K562 (cell line): ENCODE measurements at regions not wholly inside any gene's neighbourhood (a gene's known extent, or its start where the extent isn't known, plus 50 kb on each side); places are given as distances from the start of the nearest gene placed in this dataset.

Experiments used
- ATAC-seq: fragments of 200-7000 bp; cut with Tn5 transposase; 3 replicates; pipeline ENCODE4 v1.9.1; 2020; ENCODE audit warnings: moderate library complexity
- BruUV-seq: library from RNA; stranded (reverse); fragments of 400-500 nt; replicated peaks from 2 replicates; lab custom pipeline; 2021; lab: Mats Ljungman, UMichigan
- CTCF ChIA-PET: fragments of 300-600 bp; formaldehyde crosslinking; extraction: SDS; loops from one replicate; lab custom pipeline; 2021; ENCODE audit warnings: low intra/inter-chr PET ratio; lab: Yijun Ruan, JAX
- POLR2A ChIA-PET: fragments of 300-600, 350-650 bp; sonication (Branson Sonifier 250); formaldehyde crosslinking; extraction: SDS; loops from one replicate; lab custom pipeline; 2021; ENCODE audit warnings: antibody characterized with exemption, inconsistent platforms; lab: Yijun Ruan, JAX
- DNase-seq, 4 experiments: peaks; one replicate each; pipeline versions ENCODE4 v3.0.0 to v3.0.0-alpha.2; 2011 to 2018; ENCODE audit warnings: low spot score in 3 of 4, mixed read lengths in 3 of 4; ENCODE audit errors: extremely low read depth in 1 of 4
- FAIRE-seq: peaks from 2 replicates; lab custom pipeline; 2011; peaks lifted over from hg19 to GRCh38; lab: Jason Lieb, UNC
- H2AFZ ChIP-seq: 2 replicates; pipeline ENCODE4 v1.6.0; 2011; ENCODE audit warnings: low read depth, low read length, control low read depth, inconsistent platforms
- H3K27ac ChIP-seq: fragments of 200-600 bp; 3 replicates; pipeline ENCODE4 v1.8.0; 2011; ENCODE audit warnings: low read depth, mild to moderate bottlenecking, control low read depth, inconsistent platforms, low read length, moderate library complexity, mixed read lengths; ENCODE audit errors: extremely low read depth
- H3K27me3 ChIP-seq, 2 experiments: fragments of 300-600 bp in 1 of 2; 2 replicates in 1 of 2; 3 replicates in 1 of 2; pipeline versions ENCODE4 v1.6.0 to v1.8.0; 2011; ENCODE audit warnings: inconsistent platforms in 2 of 2, low read length in 2 of 2, mild to moderate bottlenecking in 1 of 2, mixed read lengths in 1 of 2, moderate library complexity in 1 of 2; ENCODE audit not compliant: control insufficient read depth in 2 of 2, insufficient read depth in 2 of 2
- H3K36me3 ChIP-seq: fragments of 300-600 bp; 3 replicates; pipeline ENCODE4 v1.8.0; 2011; ENCODE audit warnings: mild to moderate bottlenecking, low read length, inconsistent platforms; ENCODE audit not compliant: control insufficient read depth, insufficient read depth
- H3K4me1 ChIP-seq, 2 experiments: fragments of 200-600 bp in 1 of 2; replicated peaks in 1 of 2; 2 replicates in 1 of 2; 3 replicates in 1 of 2; pipeline versions ENCODE4 v1.5.1 to v1.8.0; 2011; ENCODE audit warnings: inconsistent platforms in 2 of 2, low read length in 2 of 2, mild to moderate bottlenecking in 1 of 2, mixed read lengths in 1 of 2, moderate library complexity in 1 of 2; ENCODE audit not compliant: control insufficient read depth in 2 of 2, insufficient read depth in 2 of 2
- H3K4me2 ChIP-seq: 2 replicates; pipeline ENCODE4 v1.6.1; 2011; ENCODE audit warnings: low read length, control low read depth, inconsistent platforms, mixed read lengths; ENCODE audit not compliant: insufficient read depth
- H3K4me3 ChIP-seq: fragments of 200-600 bp; sonication (generic), shearing (Covaris generic); 2 replicates; pipeline ENCODE4 v1.5.1; 2016; ENCODE audit warnings: control low read depth, inconsistent platforms
- H3K79me2 ChIP-seq: fragments of 200-600 bp; 3 replicates; pipeline ENCODE4 v1.8.0; 2011; ENCODE audit warnings: low read length, inconsistent platforms; ENCODE audit not compliant: control insufficient read depth, insufficient read depth
- H3K9ac ChIP-seq, 2 experiments: 2 replicates each; pipeline versions ENCODE4 v1.6.0 to v1.6.1; 2011; ENCODE audit warnings: low read depth in 2 of 2, low read length in 2 of 2, control low read depth in 1 of 2, inconsistent platforms in 1 of 2, mild to moderate bottlenecking in 1 of 2, mixed read lengths in 1 of 2; ENCODE audit not compliant: insufficient read depth in 1 of 2
- H3K9me1 ChIP-seq: one replicate; pipeline ENCODE4 v1.6.0; 2011; ENCODE audit warnings: inconsistent platforms, mild to moderate bottlenecking, low read length, moderate library complexity; ENCODE audit not compliant: control insufficient read depth, insufficient read depth
- H3K9me3 ChIP-seq: replicated peaks from 2 replicates; pipeline ENCODE4 v1.5.1; 2011; ENCODE audit warnings: low read depth, low read length, inconsistent platforms; ENCODE audit not compliant: control insufficient read depth, insufficient read depth
- H4K20me1 ChIP-seq: replicated peaks from 2 replicates; pipeline ENCODE4 v1.6.1; 2011; ENCODE audit warnings: low read length, inconsistent platforms, mixed read lengths; ENCODE audit not compliant: control insufficient read depth, insufficient read depth
- BCLAF1 ChIP-seq, 2 experiments: fragments of 450-650 bp in 1 of 2; IDR thresholded peaks; 2 replicates each; pipeline ENCODE4 v1.6.1; 2011 to 2017; ENCODE audit warnings: low read depth in 2 of 2, antibody characterized with exemption in 1 of 2, borderline replicate concordance in 1 of 2, low read length in 1 of 2, mild to moderate bottlenecking in 1 of 2, mixed read lengths in 1 of 2; ENCODE audit not compliant: control insufficient read depth in 1 of 2
- CEBPG ChIP-seq, 3 experiments: fragments of 200-800 bp in 1 of 3; sonication (Bioruptor generic) in 1 of 3; sonication (generic) in 1 of 3; formaldehyde crosslinking in 1 of 3; IDR thresholded peaks in 2 of 3; conservative IDR thresholded peaks in 1 of 3; 2 replicates each; pipeline versions ENCODE4 v1.6.1 to v1.8.0; 2016 to 2022; ENCODE audit warnings: missing compliant biosample characterization in 2 of 3, missing genetic modification characterization in 2 of 3, mild to moderate bottlenecking in 1 of 3, missing genetic modification reagents in 1 of 3
- COPS2 ChIP-seq: fragments of 450-650 bp; conservative IDR thresholded peaks from 2 replicates; pipeline ENCODE4 v1.6.1; 2016; ENCODE audit warnings: mild to moderate bottlenecking, moderate library complexity
- DACH1 ChIP-seq: fragments of 450-650 bp; IDR thresholded peaks from 2 replicates; pipeline ENCODE4 v1.6.1; 2018; ENCODE audit not compliant: partially characterized antibody
- HNRNPK ChIP-seq: fragments of 200-400 bp; formaldehyde crosslinking; IDR thresholded peaks from one replicate; pipeline ENCODE4 v1.6.1; 2018; ENCODE audit warnings: mild to moderate bottlenecking, low read depth, low read length; ENCODE audit not compliant: poor library complexity, severe bottlenecking
- KDM2B ChIP-seq: fragments of 250-450 bp; sonication (Bioruptor Pico); IDR thresholded peaks from 2 replicates; pipeline ENCODE4 v1.8.0; 2021; ENCODE audit warnings: mild to moderate bottlenecking, moderate library complexity
- PTTG1 ChIP-seq: fragments of 450-650 bp; IDR thresholded peaks from 2 replicates; pipeline ENCODE4 v1.6.1; 2016; ENCODE audit warnings: low read depth, mild to moderate bottlenecking, missing genetic modification characterization, missing compliant biosample characterization
- PYGO2 ChIP-seq: fragments of 450-650 bp; IDR thresholded peaks from 2 replicates; pipeline ENCODE4 v1.6.1; 2016; ENCODE audit warnings: mild to moderate bottlenecking, missing genetic modification characterization, moderate library complexity, missing compliant biosample characterization
- STAT5B ChIP-seq: fragments of 250-450 bp; sonication (Bioruptor Pico); IDR thresholded peaks from 2 replicates; pipeline ENCODE4 v1.8.0; 2021; ENCODE audit warnings: mild to moderate bottlenecking, inconsistent platforms
- TRIM24 ChIP-seq, 2 experiments: fragments of 450-650 bp; IDR thresholded peaks; 2 replicates each; pipeline ENCODE4 v1.6.1; 2016
- TSC22D4 ChIP-seq: fragments of 450-650 bp; IDR thresholded peaks from 2 replicates; pipeline ENCODE4 v1.6.1; 2016; ENCODE audit warnings: missing genetic modification characterization, missing biosample characterization, control low read depth
- ZC3H8 ChIP-seq: fragments of 450-650 bp; IDR thresholded peaks from 2 replicates; pipeline ENCODE4 v1.6.1; 2017
- ZNF143 ChIP-seq: sonication (generic); formaldehyde crosslinking; IDR thresholded peaks from 2 replicates; pipeline ENCODE4 v1.9.0; 2022; ENCODE audit warnings: mild to moderate bottlenecking, missing genetic modification reagents
- ZNF212 ChIP-seq: fragments of 450-650 bp; formaldehyde crosslinking; IDR thresholded peaks from 2 replicates; pipeline ENCODE4 v1.4.0; 2020; ENCODE audit warnings: mild to moderate bottlenecking
- WGBS: fragments of 100-300 bp; shearing (Covaris generic); methylation state at CpG from one replicate; pipeline ENCODE4 v1.1.6; 2016; ENCODE audit warnings: low coverage, mixed read lengths; ENCODE audit not compliant: insufficient coverage; ENCODE audit errors: missing lambda C conversion rate; 5-methylcytosine and 5-hydroxymethylcytosine counted together
- in situ Hi-C: fragments of 300-500 bp; cut with MboI; formaldehyde crosslinking; loops from 4 replicates; pipeline ENCODE4 v1.15.0; 2018; ENCODE audit warnings: inconsistent platforms, mixed read lengths
- intact Hi-C: fragments of 100-400 bp; cut with micrococcal nuclease; formaldehyde crosslinking; loops from 2 replicates; pipeline ENCODE4 v1.14.2; 2022
- TF ChIP-seq, protein P1 (sequence below): fragments of 450-650 bp; IDR thresholded peaks from 2 replicates; pipeline ENCODE4 v1.6.1; 2018; ENCODE audit warnings: mild to moderate bottlenecking, low read depth; ENCODE audit not compliant: partially characterized antibody
- TF ChIP-seq, protein P2 (sequence below): fragments of 450-650 bp; IDR thresholded peaks from 2 replicates; pipeline ENCODE4 v1.6.1; 2016; ENCODE audit warnings: borderline replicate concordance

GRCh38 chr15:26011916-26012315 is 148.8 kb upstream of the ATP10A start (continued):
- no peak for TF ChIP-seq BCLAF1 (IDR thresholded peaks at IDR 0.05; ENCODE audit: borderline replicate concordance in 1 of 2, control insufficient read depth in 1 of 2, low read depth in 2 of 2, low read length in 1 of 2)
- TF ChIP-seq PTTG1 (tag), result no peak
- no peak for TF ChIP-seq COPS2
- no peak for TF ChIP-seq PYGO2 (tag)
- no peak for TF ChIP-seq ZNF143 (CRISPR knock-in tag)

DNA sequence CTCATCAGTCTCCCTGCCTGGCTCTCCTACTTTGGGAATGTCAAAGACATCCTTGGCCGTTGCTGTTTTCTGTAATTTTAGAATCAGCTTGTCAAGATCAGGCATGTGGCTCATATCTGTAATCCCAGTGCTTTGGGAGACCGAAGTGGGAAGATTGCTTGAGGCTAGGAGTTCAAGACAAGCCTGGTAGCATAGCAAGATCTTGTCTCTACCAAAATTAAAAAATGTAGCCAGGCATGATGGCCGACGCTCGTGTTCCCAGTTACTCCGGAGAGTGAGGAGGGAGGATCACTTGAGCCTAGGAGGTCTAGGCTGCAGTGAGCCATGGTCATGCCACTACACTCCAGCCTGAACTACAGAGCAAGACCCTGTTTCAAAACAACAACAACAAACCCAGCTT is 144.0 kb upstream of the ATP10A start:
- Histone ChIP-seq H4K20me1 (no peaks in the 10 kb centered on the region), H3K27me3 (no peaks in the 10 kb centered on the region), H2AFZ (no peak overlapping the region), H3K9me3 (no peaks in the 10 kb centered on the region), H3K9me1 (no peaks in the 10 kb centered on the region), H3K4me3 (no peak overlapping the region), H3K27ac (no peak overlapping the region), H3K36me3 (no peaks in the 10 kb centered on the region), H3K9ac (no peak overlapping the region), H3K79me2 (no peaks in the 10 kb centered on the region), H3K4me1 (no peaks in the 10 kb centered on the region), H3K4me2 (no peak overlapping the region)
- no peak for DNase-seq
- BruUV-seq, result no TSS peak
- CTCF ChIA-PET, result no interaction called here
- no peak for FAIRE-seq
- WGBS, result 0% methylated on average over 6 of the region's 6 CpGs
- POLR2A ChIA-PET, result no interaction called here
- ATAC-seq, result no peak
- intact Hi-C loops, result no loop called here
- in situ Hi-C loops, result no loop called here
- no peak for TF ChIP-seq CEBPG (CRISPR knock-in tag; IDR thresholded peaks at IDR 0.05)
- no peak for TF ChIP-seq CEBPG (tag; conservative IDR thresholded peaks at IDR 0.05 in 1 of 2, IDR thresholded peaks at IDR 0.05 in 1 of 2)
- TF ChIP-seq STAT5B, result no peak
- no peak for TF ChIP-seq HNRNPK
- no peak for TF ChIP-seq KDM2B (CRISPR knock-in tag)
- no peak for TF ChIP-seq TRIM24 (IDR thresholded peaks at IDR 0.05)
- TF ChIP-seq TSC22D4 (tag), result no peak
- no peak for TF ChIP-seq ZNF212 (CRISPR knock-in tag)
- TF ChIP-seq, protein P1, sequence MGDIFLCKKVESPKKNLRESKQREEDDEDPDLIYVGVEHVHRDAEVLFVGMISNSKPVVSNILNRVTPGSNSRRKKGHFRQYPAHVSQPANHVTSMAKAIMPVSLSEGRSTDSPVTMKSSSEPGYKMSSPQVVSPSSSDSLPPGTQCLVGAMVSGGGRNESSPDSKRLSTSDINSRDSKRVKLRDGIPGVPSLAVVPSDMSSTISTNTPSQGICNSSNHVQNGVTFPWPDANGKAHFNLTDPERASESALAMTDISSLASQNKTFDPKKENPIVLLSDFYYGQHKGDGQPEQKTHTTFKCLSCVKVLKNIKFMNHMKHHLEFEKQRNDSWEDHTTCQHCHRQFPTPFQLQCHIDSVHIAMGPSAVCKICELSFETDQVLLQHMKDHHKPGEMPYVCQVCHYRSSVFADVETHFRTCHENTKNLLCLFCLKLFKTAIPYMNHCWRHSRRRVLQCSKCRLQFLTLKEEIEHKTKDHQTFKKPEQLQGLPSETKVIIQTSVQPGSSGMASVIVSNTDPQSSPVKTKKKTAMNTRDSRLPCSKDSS, result no peak
- no peak for TF ChIP-seq ZC3H8
- no peak for TF ChIP-seq DACH1
- TF ChIP-seq, protein P2, sequence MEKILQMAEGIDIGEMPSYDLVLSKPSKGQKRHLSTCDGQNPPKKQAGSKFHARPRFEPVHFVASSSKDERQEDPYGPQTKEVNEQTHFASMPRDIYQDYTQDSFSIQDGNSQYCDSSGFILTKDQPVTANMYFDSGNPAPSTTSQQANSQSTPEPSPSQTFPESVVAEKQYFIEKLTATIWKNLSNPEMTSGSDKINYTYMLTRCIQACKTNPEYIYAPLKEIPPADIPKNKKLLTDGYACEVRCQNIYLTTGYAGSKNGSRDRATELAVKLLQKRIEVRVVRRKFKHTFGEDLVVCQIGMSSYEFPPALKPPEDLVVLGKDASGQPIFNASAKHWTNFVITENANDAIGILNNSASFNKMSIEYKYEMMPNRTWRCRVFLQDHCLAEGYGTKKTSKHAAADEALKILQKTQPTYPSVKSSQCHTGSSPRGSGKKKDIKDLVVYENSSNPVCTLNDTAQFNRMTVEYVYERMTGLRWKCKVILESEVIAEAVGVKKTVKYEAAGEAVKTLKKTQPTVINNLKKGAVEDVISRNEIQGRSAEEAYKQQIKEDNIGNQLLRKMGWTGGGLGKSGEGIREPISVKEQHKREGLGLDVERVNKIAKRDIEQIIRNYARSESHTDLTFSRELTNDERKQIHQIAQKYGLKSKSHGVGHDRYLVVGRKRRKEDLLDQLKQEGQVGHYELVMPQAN, result no peak
